Upper lobe of left lung (tissue), 6 donors: ENCODE measurements at regions not wholly inside any gene's neighbourhood (a gene's known extent, or its start where the extent isn't known, plus 50 kb on each side); places are given as distances from the start of the nearest gene placed in this dataset.

Experiments
- ATAC-seq, 2 donors: fragments of 200-7000 bp; cut with Tn5 transposase; one replicate each; pipeline ENCODE4 v1.9.1; 2022; ENCODE audit warnings: mild to moderate bottlenecking in 2 of 2, moderate library complexity in 2 of 2; ENCODE audit not compliant: low FRiP score in 2 of 2
- DNase-seq, 2 donors: peaks; one replicate each; pipeline ENCODE4 v3.0.0-alpha.2; 2019 to 2020
- H3K27ac ChIP-seq, 4 donors: fragments of 200-600 bp; sonication (generic); one replicate each; pipeline ENCODE4 v1.5.1; 2016 to 2019
- H3K27me3 ChIP-seq, 4 donors: fragments of 200-600 bp; sonication (generic); one replicate each; pipeline ENCODE4 v1.5.1; 2017 to 2019
- H3K36me3 ChIP-seq, 4 donors: fragments of 200-600 bp; sonication (generic); one replicate each; pipeline ENCODE4 v1.5.1; 2016 to 2019
- H3K4me1 ChIP-seq, 4 donors: fragments of 200-600 bp; sonication (generic); one replicate each; pipeline ENCODE4 v1.5.1; 2018 to 2019
- H3K4me3 ChIP-seq, 4 donors: fragments of 200-600 bp; sonication (generic); one replicate each; pipeline ENCODE4 v1.5.1; 2017 to 2019; ENCODE audit warnings: mild to moderate bottlenecking in 2 of 4, moderate library complexity in 1 of 4
- H3K9me3 ChIP-seq, 4 donors: fragments of 200-600 bp; sonication (generic); one replicate each; pipeline ENCODE4 v1.5.1; 2018 to 2019
- CTCF ChIP-seq, 6 experiments: fragments of 450-650 bp in 4 of 6; fragments of 200-600 bp in 2 of 6; sonication (generic) in 2 of 6; IDR thresholded peaks; one replicate each; pipeline ENCODE4 v1.5.1; 2016 to 2019; ENCODE audit warnings: antibody characterized with exemption in 6 of 6
- EP300 ChIP-seq, 4 donors: sonication (generic); formaldehyde crosslinking; IDR thresholded peaks; one replicate each; pipeline ENCODE4 v1.5.1; 2017; ENCODE audit warnings: antibody characterized with exemption in 4 of 4, control low read depth in 2 of 4
- POLR2A ChIP-seq, 4 donors: fragments of 450-650 bp; IDR thresholded peaks; one replicate each; pipeline ENCODE4 v1.5.1; 2016 to 2017; ENCODE audit warnings: antibody characterized with exemption in 4 of 4, mild to moderate bottlenecking in 2 of 4
- POLR2AphosphoS5 ChIP-seq, 2 donors: sonication (generic); formaldehyde crosslinking; IDR thresholded peaks; one replicate each; pipeline ENCODE4 v1.5.1; 2017; ENCODE audit warnings: antibody characterized with exemption in 2 of 2
- WGBS, 2 donors: methylation state at CpG; one replicate each; pipeline ENCODE4 v1.1.5; 2017 to 2018; 5-methylcytosine and 5-hydroxymethylcytosine counted together
- donor health status: DM: no; HTN: no; CAD: no; lungs with moderate emphysema.
- donor health status: DM: no; HTN: yes; CAD: no; lungs with severe emphysema.

- no peak for ATAC-seq
- Histone ChIP-seq H3K4me3 (no peak overlapping the region), H3K27me3 (no peaks in the 10 kb centered on the region), H3K27ac (no peak overlapping the region), H3K9me3 (no peaks in the 10 kb centered on the region), H3K4me1 (no peaks in the 10 kb centered on the region), H3K36me3 (no peaks in the 10 kb centered on the region)
- DNase-seq: no peak
- 60 to 65% methylated on average over 8 of the region's 8 CpGs for WGBS, 2 donors
- TF ChIP-seq POLR2A (IDR thresholded peaks at IDR 0.05): no peak
- TF ChIP-seq EP300 (IDR thresholded peaks at IDR 0.05): no peak
- TF ChIP-seq CTCF (IDR thresholded peaks at IDR 0.05): no peak
- TF ChIP-seq POLR2AphosphoS5 (IDR thresholded peaks at IDR 0.05): no peak
Observed at GRCh38 chr10:30238836-30239235, 110.2 kb downstream of the MTPAP start.

DNA sequence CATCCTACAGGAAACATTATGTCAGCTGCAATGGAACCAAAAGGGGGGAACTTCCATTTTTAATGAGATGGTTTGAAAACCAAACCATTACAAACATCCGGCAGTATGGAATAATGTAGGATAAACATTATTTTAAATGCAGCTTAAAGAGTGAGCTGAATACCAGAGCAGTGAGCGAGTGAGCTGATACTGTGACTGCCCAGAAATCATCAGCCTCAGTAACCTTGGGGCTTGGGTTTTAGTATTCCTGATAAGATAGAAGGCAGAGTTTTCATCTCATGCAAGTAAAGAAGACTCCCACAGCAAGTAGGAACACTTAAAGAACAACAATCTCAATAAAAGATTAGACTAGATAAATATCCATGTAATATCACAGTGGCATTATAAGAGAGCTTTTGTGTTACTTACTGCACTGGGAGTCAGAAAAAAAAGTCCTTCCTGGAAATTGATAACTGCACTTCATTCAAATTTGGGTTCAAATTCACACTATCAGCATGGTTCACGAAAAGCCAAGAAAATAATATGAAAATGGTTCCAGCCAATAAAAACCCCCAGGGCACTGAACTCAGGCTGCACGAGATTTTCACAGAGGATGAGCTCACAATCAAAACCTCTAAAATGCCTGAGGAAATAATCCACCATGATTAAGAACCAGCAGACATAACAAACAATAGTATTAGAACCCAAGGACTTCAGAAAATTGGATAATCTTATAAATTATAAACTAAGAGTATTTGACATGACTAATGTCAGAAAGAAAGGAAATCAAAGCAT lies 115.7 kb downstream of the MTPAP start:
- Histone ChIP-seq H3K36me3 (no peaks in the 10 kb centered on the region), H3K27me3 (no peaks in the 10 kb centered on the region), H3K4me1 (no peaks in the 10 kb centered on the region), H3K9me3 (no peaks in the 10 kb centered on the region), H3K4me3 (no peak overlapping the region), H3K27ac (no peak overlapping the region)
- WGBS, 2 donors: 94 to 96% methylated on average over 4 of the region's 4 CpGs
- ATAC-seq: no peak
- DNase-seq: no peak
- no peak for TF ChIP-seq POLR2A (IDR thresholded peaks at IDR 0.05)
- no peak for TF ChIP-seq POLR2AphosphoS5 (IDR thresholded peaks at IDR 0.05)
- TF ChIP-seq EP300 (IDR thresholded peaks at IDR 0.05): no peak
- TF ChIP-seq CTCF (IDR thresholded peaks at IDR 0.05): no peak

GRCh38 chr10:30231709-30232108 lies 117.4 kb downstream of the MTPAP start:
- Histone ChIP-seq H3K4me1 (no peaks in the 10 kb centered on the region), H3K27ac (no peak overlapping the region), H3K27me3 (no peaks in the 10 kb centered on the region), H3K4me3 (no peak overlapping the region), H3K36me3 (no peaks in the 10 kb centered on the region), H3K9me3 (no peaks in the 10 kb centered on the region)
- no peak for TF ChIP-seq POLR2A (IDR thresholded peaks at IDR 0.05)
- TF ChIP-seq EP300 (IDR thresholded peaks at IDR 0.05): no peak
- TF ChIP-seq POLR2AphosphoS5 (IDR thresholded peaks at IDR 0.05): no peak
- no peak for TF ChIP-seq CTCF (IDR thresholded peaks at IDR 0.05)
- ATAC-seq (no peak), DNase-seq (no peak)
- WGBS, 2 donors: 84 to 91% methylated on average over 5 of the region's 5 CpGs

DNA sequence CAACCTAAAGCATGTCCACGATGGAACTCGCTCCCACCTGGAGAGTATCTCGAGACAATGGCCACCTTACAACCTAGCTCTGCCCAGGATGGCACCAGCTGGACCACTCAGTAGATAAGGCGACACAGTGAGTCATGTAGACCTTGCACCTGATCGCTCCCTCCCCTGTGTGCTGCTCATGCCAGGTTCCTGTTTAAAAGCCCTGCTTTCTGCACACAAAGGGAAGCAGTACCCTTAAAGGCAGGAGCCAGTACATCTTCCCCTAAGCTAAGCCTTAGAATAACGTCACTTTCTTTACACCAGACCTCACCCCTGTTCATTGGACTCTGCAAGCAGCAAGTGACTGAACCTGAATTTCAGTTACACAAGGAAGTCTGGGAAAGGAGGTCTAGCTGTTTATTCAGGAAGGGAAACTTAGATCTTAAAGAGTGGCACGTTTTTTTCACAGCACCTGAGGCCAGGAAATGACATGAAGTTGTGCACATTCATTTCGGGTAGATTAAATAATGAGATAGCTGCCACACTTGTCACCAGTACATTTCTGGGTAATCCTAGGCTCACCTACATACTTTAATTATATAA lies 117.9 kb downstream of the MTPAP start:
- Histone ChIP-seq H3K36me3 (no peaks in the 10 kb centered on the region), H3K4me3 (no peak overlapping the region), H3K4me1 (no peaks in the 10 kb centered on the region), H3K9me3 (no peaks in the 10 kb centered on the region), H3K27ac (no peak overlapping the region), H3K27me3 (no peaks in the 10 kb centered on the region)
- DNase-seq (no peak), ATAC-seq (peak in 1 of 2 donors; percentile 29)
- 59 to 64% methylated on average over 8 of the region's 8 CpGs for WGBS, 2 donors
- no peak for TF ChIP-seq CTCF (IDR thresholded peaks at IDR 0.05)
- TF ChIP-seq POLR2AphosphoS5 (IDR thresholded peaks at IDR 0.05): no peak
- no peak for TF ChIP-seq POLR2A (IDR thresholded peaks at IDR 0.05)
- no peak for TF ChIP-seq EP300 (IDR thresholded peaks at IDR 0.05)

DNA sequence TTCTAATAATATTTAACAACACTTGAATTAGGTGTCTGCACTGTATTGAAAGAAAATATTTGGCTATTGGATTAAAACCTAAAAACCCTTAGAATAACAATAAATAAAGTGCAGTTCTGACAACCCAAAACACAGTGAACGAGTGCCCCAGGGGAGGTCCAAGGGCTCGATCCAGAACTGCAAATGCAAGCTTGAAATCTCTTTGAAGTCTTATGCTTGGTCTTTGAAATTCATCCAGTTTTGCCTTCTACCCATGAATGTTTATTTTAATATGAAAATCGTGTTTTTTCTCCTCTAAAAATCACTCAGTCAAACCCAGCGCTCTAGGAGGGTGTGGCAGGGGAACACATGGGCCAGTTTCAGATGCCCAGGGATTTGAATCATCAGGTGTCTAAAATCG lies 119.5 kb downstream of the MTPAP start:
- Histone ChIP-seq H3K27me3 (no peaks in the 10 kb centered on the region), H3K9me3 (no peaks in the 10 kb centered on the region), H3K36me3 (no peaks in the 10 kb centered on the region), H3K4me1 (no peaks in the 10 kb centered on the region), H3K27ac (no peak overlapping the region), H3K4me3 (no peak overlapping the region)
- ATAC-seq (no peak), DNase-seq (no peak)
- TF ChIP-seq CTCF (IDR thresholded peaks at IDR 0.05): no peak
- TF ChIP-seq POLR2AphosphoS5 (IDR thresholded peaks at IDR 0.05): no peak
- no peak for TF ChIP-seq EP300 (IDR thresholded peaks at IDR 0.05)
- WGBS, 2 donors: 73 to 78% methylated on average over 5 of the region's 5 CpGs
